WTC11 (cell line): ENCODE measurements at regions not wholly inside any gene's neighbourhood (a gene's known extent, or its start where the extent isn't known, plus 50 kb on each side); places are given as distances from the start of the nearest gene placed in this dataset.

Source experiments
- ATAC-seq: fragments of 200-7000 bp; cut with Tn5 transposase; 2 replicates; pipeline ENCODE4 v1.10.0; 2021; ENCODE audit warnings: mild to moderate bottlenecking, moderate library complexity
- CTCF ChIA-PET: fragments of 300-600 bp; sonication (Branson Sonifier 250); formaldehyde crosslinking; loops from one replicate; lab custom pipeline; 2021; ENCODE audit warnings: antibody characterized with exemption; lab: Charles Lee
- POLR2A ChIA-PET: fragments of 350-600 bp; sonication (Branson Sonifier 250); formaldehyde crosslinking; loops from one replicate; lab custom pipeline; 2021; ENCODE audit warnings: antibody characterized with exemption; lab: Charles Lee
- DNase-seq: peaks from one replicate; pipeline ENCODE4 v3.0.0; 2021; ENCODE audit warnings: low spot score
- H3K27ac Mint-ChIP-seq: 2 replicates; pipeline ENCODE4 v1.8.0; 2021; ENCODE audit warnings: mixed read lengths
- H3K27me3 Mint-ChIP-seq: 2 replicates; pipeline ENCODE4 v1.8.0; 2021; ENCODE audit warnings: low read depth, mild to moderate bottlenecking, moderate library complexity, mixed read lengths
- H3K36me3 Mint-ChIP-seq: 2 replicates; pipeline ENCODE4 v1.8.0; 2021; ENCODE audit warnings: mixed read lengths
- H3K4me1 Mint-ChIP-seq: 2 replicates; pipeline ENCODE4 v1.8.0; 2022; ENCODE audit warnings: mixed read lengths
- H3K4me3 Mint-ChIP-seq: 2 replicates; pipeline ENCODE4 v1.8.0; 2021; ENCODE audit warnings: mild to moderate bottlenecking, moderate library complexity, mixed read lengths
- H3K9me3 Mint-ChIP-seq: 2 replicates; pipeline ENCODE4 v1.8.0; 2021; ENCODE audit warnings: mixed read lengths
- FOXJ3 ChIP-seq: sonication (generic); formaldehyde crosslinking; IDR thresholded peaks from 2 replicates; pipeline ENCODE4 v1.9.0; 2021; ENCODE audit warnings: missing genetic modification reagents, mild to moderate bottlenecking, borderline replicate concordance
- MYBL2 ChIP-seq: sonication (generic); formaldehyde crosslinking; IDR thresholded peaks from 2 replicates; pipeline ENCODE4 v1.8.1; 2023; ENCODE audit warnings: mild to moderate bottlenecking, moderate library complexity, missing genetic modification reagents
- NFATC4 ChIP-seq: fragments of 250-450 bp; sonication (Bioruptor Pico); IDR thresholded peaks from 2 replicates; pipeline ENCODE4 v1.9.0; 2021; ENCODE audit warnings: mild to moderate bottlenecking
- NR1H2 ChIP-seq: sonication (generic); formaldehyde crosslinking; IDR thresholded peaks from 2 replicates; pipeline ENCODE4 v1.9.0; 2021; ENCODE audit warnings: mild to moderate bottlenecking, moderate library complexity, missing genetic modification reagents
- PRRX2 ChIP-seq: fragments of 250-450 bp; sonication (Bioruptor Pico); IDR thresholded peaks from 2 replicates; pipeline ENCODE4 v1.8.0; 2021; ENCODE audit warnings: mild to moderate bottlenecking
- SMAD4 ChIP-seq: sonication (generic); formaldehyde crosslinking; IDR thresholded peaks from 2 replicates; pipeline ENCODE4 v1.8.0; 2022; ENCODE audit warnings: mild to moderate bottlenecking, missing genetic modification reagents
- TP53 ChIP-seq: sonication (generic); formaldehyde crosslinking; IDR thresholded peaks from 2 replicates; pipeline ENCODE4 v1.8.1; 2023; ENCODE audit warnings: mild to moderate bottlenecking, missing genetic modification reagents
- ZBTB43 ChIP-seq: sonication (generic); formaldehyde crosslinking; IDR thresholded peaks from 2 replicates; pipeline ENCODE4 v1.8.1; 2023; ENCODE audit warnings: mild to moderate bottlenecking, missing genetic modification reagents
- ZNF232 ChIP-seq: sonication (generic); formaldehyde crosslinking; IDR thresholded peaks from 2 replicates; pipeline ENCODE4 v1.8.0; 2022; ENCODE audit warnings: mild to moderate bottlenecking, missing genetic modification reagents
- ZNF263 ChIP-seq: sonication (generic); formaldehyde crosslinking; IDR thresholded peaks from 2 replicates; pipeline ENCODE4 v1.8.1; 2022; ENCODE audit warnings: low read depth, mild to moderate bottlenecking, moderate library complexity, missing genetic modification reagents
- ZNF396 ChIP-seq: fragments of 250-450 bp; sonication (Bioruptor Pico); IDR thresholded peaks from 2 replicates; pipeline ENCODE4 v1.8.0; 2021; ENCODE audit warnings: mild to moderate bottlenecking, moderate library complexity, borderline replicate concordance
- ZSCAN18 ChIP-seq: fragments of 250-450 bp; sonication (Bioruptor Pico); IDR thresholded peaks from 2 replicates; pipeline ENCODE4 v2.1.2; 2022; ENCODE audit warnings: mild to moderate bottlenecking, moderate library complexity
- TF ChIP-seq, protein P1 (sequence below): sonication (generic); formaldehyde crosslinking; IDR thresholded peaks from 2 replicates; pipeline ENCODE4 v1.8.0; 2022; ENCODE audit warnings: mild to moderate bottlenecking, missing genetic modification reagents
- TF ChIP-seq, protein P2 (sequence below): sonication (generic); formaldehyde crosslinking; IDR thresholded peaks from 2 replicates; pipeline ENCODE4 v1.8.0; 2022; ENCODE audit warnings: mild to moderate bottlenecking, missing genetic modification reagents
- TF ChIP-seq, protein P3 (sequence below): sonication (generic); formaldehyde crosslinking; IDR thresholded peaks from 2 replicates; pipeline ENCODE4 v1.8.0; 2023; ENCODE audit warnings: missing genetic modification reagents, mild to moderate bottlenecking, borderline replicate concordance
- TF ChIP-seq, protein P4 (sequence below): sonication (generic); formaldehyde crosslinking; IDR thresholded peaks from 2 replicates; pipeline ENCODE4 v1.8.0; 2022; ENCODE audit warnings: missing genetic modification reagents
- TF ChIP-seq, protein P5 (sequence below): sonication (generic); formaldehyde crosslinking; IDR thresholded peaks from 2 replicates; pipeline ENCODE4 v1.8.1; 2023; ENCODE audit warnings: mild to moderate bottlenecking, moderate library complexity, missing genetic modification reagents

GRCh38 chr3:115251509-115251908 lies 104.4 kb upstream of the ZBTB20 start (continued):
- TF ChIP-seq ZSCAN18 (CRISPR knock-in tag) (no peak), NFATC4 (CRISPR knock-in tag) (no peak), NR1H2 (CRISPR knock-in tag) (no peak), ZNF232 (CRISPR knock-in tag) (no peak)
- TF ChIP-seq, protein P1, sequence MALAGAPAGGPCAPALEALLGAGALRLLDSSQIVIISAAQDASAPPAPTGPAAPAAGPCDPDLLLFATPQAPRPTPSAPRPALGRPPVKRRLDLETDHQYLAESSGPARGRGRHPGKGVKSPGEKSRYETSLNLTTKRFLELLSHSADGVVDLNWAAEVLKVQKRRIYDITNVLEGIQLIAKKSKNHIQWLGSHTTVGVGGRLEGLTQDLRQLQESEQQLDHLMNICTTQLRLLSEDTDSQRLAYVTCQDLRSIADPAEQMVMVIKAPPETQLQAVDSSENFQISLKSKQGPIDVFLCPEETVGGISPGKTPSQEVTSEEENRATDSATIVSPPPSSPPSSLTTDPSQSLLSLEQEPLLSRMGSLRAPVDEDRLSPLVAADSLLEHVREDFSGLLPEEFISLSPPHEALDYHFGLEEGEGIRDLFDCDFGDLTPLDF (CRISPR knock-in tag), result no peak
- TF ChIP-seq, protein P2, sequence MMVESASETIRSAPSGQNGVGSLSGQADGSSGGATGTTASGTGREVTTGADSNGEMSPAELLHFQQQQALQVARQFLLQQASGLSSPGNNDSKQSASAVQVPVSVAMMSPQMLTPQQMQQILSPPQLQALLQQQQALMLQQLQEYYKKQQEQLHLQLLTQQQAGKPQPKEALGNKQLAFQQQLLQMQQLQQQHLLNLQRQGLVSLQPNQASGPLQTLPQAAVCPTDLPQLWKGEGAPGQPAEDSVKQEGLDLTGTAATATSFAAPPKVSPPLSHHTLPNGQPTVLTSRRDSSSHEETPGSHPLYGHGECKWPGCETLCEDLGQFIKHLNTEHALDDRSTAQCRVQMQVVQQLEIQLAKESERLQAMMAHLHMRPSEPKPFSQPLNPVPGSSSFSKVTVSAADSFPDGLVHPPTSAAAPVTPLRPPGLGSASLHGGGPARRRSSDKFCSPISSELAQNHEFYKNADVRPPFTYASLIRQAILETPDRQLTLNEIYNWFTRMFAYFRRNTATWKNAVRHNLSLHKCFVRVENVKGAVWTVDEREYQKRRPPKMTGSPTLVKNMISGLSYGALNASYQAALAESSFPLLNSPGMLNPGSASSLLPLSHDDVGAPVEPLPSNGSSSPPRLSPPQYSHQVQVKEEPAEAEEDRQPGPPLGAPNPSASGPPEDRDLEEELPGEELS (CRISPR knock-in tag), result no peak
- TF ChIP-seq, protein P3, sequence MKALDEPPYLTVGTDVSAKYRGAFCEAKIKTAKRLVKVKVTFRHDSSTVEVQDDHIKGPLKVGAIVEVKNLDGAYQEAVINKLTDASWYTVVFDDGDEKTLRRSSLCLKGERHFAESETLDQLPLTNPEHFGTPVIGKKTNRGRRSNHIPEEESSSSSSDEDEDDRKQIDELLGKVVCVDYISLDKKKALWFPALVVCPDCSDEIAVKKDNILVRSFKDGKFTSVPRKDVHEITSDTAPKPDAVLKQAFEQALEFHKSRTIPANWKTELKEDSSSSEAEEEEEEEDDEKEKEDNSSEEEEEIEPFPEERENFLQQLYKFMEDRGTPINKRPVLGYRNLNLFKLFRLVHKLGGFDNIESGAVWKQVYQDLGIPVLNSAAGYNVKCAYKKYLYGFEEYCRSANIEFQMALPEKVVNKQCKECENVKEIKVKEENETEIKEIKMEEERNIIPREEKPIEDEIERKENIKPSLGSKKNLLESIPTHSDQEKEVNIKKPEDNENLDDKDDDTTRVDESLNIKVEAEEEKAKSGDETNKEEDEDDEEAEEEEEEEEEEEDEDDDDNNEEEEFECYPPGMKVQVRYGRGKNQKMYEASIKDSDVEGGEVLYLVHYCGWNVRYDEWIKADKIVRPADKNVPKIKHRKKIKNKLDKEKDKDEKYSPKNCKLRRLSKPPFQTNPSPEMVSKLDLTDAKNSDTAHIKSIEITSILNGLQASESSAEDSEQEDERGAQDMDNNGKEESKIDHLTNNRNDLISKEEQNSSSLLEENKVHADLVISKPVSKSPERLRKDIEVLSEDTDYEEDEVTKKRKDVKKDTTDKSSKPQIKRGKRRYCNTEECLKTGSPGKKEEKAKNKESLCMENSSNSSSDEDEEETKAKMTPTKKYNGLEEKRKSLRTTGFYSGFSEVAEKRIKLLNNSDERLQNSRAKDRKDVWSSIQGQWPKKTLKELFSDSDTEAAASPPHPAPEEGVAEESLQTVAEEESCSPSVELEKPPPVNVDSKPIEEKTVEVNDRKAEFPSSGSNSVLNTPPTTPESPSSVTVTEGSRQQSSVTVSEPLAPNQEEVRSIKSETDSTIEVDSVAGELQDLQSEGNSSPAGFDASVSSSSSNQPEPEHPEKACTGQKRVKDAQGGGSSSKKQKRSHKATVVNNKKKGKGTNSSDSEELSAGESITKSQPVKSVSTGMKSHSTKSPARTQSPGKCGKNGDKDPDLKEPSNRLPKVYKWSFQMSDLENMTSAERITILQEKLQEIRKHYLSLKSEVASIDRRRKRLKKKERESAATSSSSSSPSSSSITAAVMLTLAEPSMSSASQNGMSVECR (CRISPR knock-in tag), result no peak
- TF ChIP-seq, protein P4, sequence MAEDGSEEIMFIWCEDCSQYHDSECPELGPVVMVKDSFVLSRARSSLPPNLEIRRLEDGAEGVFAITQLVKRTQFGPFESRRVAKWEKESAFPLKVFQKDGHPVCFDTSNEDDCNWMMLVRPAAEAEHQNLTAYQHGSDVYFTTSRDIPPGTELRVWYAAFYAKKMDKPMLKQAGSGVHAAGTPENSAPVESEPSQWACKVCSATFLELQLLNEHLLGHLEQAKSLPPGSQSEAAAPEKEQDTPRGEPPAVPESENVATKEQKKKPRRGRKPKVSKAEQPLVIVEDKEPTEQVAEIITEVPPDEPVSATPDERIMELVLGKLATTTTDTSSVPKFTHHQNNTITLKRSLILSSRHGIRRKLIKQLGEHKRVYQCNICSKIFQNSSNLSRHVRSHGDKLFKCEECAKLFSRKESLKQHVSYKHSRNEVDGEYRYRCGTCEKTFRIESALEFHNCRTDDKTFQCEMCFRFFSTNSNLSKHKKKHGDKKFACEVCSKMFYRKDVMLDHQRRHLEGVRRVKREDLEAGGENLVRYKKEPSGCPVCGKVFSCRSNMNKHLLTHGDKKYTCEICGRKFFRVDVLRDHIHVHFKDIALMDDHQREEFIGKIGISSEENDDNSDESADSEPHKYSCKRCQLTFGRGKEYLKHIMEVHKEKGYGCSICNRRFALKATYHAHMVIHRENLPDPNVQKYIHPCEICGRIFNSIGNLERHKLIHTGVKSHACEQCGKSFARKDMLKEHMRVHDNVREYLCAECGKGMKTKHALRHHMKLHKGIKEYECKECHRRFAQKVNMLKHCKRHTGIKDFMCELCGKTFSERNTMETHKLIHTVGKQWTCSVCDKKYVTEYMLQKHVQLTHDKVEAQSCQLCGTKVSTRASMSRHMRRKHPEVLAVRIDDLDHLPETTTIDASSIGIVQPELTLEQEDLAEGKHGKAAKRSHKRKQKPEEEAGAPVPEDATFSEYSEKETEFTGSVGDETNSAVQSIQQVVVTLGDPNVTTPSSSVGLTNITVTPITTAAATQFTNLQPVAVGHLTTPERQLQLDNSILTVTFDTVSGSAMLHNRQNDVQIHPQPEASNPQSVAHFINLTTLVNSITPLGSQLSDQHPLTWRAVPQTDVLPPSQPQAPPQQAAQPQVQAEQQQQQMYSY (CRISPR knock-in tag), result no peak

DNA sequence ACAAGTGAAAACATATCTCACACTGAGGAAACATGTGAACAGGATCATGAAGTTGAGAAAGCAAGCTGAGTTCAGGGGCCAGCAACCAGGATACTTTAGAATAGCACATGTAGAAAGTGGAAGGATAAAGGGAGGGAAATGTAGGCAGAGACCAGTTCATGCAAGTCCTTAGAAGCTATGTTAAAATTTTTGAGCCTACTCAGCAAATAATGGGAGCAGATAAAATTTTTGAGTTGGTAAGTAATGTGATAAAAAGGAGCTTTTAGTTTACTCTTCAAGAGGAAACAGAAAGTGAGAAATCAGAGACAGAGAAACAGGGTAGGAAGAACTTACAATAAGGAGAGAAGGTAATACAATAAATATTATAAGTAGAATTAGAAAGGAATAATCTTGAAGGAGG lies 105.6 kb upstream of the ZBTB20 start:
- H3K36me3 Mint-ChIP-seq, result no peaks in the 10 kb centered on the region

More for the DNA sequence above, 105.6 kb upstream of the ZBTB20 start:
- no peak overlapping the region for H3K27ac Mint-ChIP-seq
- no peak for TF ChIP-seq TP53 (CRISPR knock-in tag)
- TF ChIP-seq ZNF396 (CRISPR knock-in tag), result no peak
- no peak for TF ChIP-seq PRRX2 (CRISPR knock-in tag)
- TF ChIP-seq SMAD4, result no peak
- TF ChIP-seq MYBL2 (CRISPR knock-in tag), result no peak
- TF ChIP-seq ZBTB43 (CRISPR knock-in tag), result no peak
- TF ChIP-seq ZNF263 (CRISPR knock-in tag), result no peak
- TF ChIP-seq, protein P5, sequence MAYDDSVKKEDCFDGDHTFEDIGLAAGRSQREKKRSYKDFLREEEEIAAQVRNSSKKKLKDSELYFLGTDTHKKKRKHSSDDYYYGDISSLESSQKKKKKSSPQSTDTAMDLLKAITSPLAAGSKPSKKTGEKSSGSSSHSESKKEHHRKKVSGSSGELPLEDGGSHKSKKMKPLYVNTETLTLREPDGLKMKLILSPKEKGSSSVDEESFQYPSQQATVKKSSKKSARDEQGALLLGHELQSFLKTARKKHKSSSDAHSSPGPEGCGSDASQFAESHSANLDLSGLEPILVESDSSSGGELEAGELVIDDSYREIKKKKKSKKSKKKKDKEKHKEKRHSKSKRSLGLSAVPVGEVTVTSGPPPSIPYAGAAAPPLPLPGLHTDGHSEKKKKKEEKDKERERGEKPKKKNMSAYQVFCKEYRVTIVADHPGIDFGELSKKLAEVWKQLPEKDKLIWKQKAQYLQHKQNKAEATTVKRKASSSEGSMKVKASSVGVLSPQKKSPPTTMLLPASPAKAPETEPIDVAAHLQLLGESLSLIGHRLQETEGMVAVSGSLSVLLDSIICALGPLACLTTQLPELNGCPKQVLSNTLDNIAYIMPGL, result no peak
- no peak for TF ChIP-seq FOXJ3
- CTCF ChIA-PET, result interaction anchor here (0.9 kb wide), 1 partner anchor 441 kb away, joined by 3 read pairs; no protein-coding TSS in a partner anchor
- POLR2A ChIA-PET, result no interaction called here
- H3K4me1 Mint-ChIP-seq, result peaks cover 7% of the 10 kb centered on the region
- no peak for DNase-seq
- H3K27me3 Mint-ChIP-seq, result no peaks in the 10 kb centered on the region
- ATAC-seq, result no peak
- H3K4me3 Mint-ChIP-seq, result no peak overlapping the region
- H3K9me3 Mint-ChIP-seq, result peaks cover 15% of the 10 kb centered on the region
